T-cell (primary cell): ENCODE measurements at regions not wholly inside any gene's neighbourhood (a gene's known extent, or its start where the extent isn't known, plus 50 kb on each side); places are given as distances from the start of the nearest gene placed in this dataset.

Source experiments
- ATAC-seq, 4 experiments: fragments of 200-7000 bp in 3 of 4; fragments of 150-1000 bp in 1 of 4; cut with Tn5 transposase; replicated peaks in 1 of 4; 1 replicate in 3 of 4; 2 replicates in 1 of 4; pipeline ENCODE4 v1.10.0; 2021; ENCODE audit warnings: moderate library complexity in 3 of 4, mild to moderate bottlenecking in 2 of 4, moderate number of reproducible peaks in 1 of 4
- CTCF ChIA-PET, 2 donors: fragments of 300-600 bp; sonication (Branson Sonifier 250); formaldehyde crosslinking; loops; one replicate each; lab custom pipeline; 2022; ENCODE audit warnings: antibody characterized with exemption in 2 of 2; lab: Charles Lee
- POLR2A ChIA-PET, 2 donors: fragments of 300-600 bp; sonication (Branson Sonifier 250); formaldehyde crosslinking; loops; one replicate each; lab custom pipeline; 2022; ENCODE audit warnings: antibody characterized with exemption in 2 of 2; lab: Charles Lee
- DNase-seq, 35 experiments: peaks; one replicate each; pipeline versions ENCODE4 v3.0.0 to v3.0.0-alpha.2; 2013 to 2023
- H3K27ac ChIP-seq: one replicate; pipeline ENCODE4 v1.5.1; 2013; ENCODE audit warnings: low read length
- H3K27me3 ChIP-seq, 2 experiments: replicated peaks in 1 of 2; 1 replicate in 1 of 2; 2 replicates in 1 of 2; pipeline versions ENCODE4 v1.6.1 to v1.7.0; 2013; ENCODE audit warnings: low read length in 1 of 2, mixed read lengths in 1 of 2; ENCODE audit not compliant: control insufficient read depth in 2 of 2, insufficient read depth in 2 of 2; ENCODE audit errors: extremely low read depth in 1 of 2
- H3K36me3 ChIP-seq, 2 donors: 1 replicate in 1 of 2; 2 replicates in 1 of 2; pipeline versions ENCODE4 v1.6.1 to v1.7.0; 2013; ENCODE audit warnings: low read length in 1 of 2; ENCODE audit not compliant: control insufficient read depth in 2 of 2, insufficient read depth in 1 of 2; ENCODE audit errors: extremely low read depth in 1 of 2
- H3K4me1 ChIP-seq, 2 experiments: 1 replicate in 1 of 2; 2 replicates in 1 of 2; pipeline versions ENCODE4 v1.6.1 to v1.7.0; 2013; ENCODE audit warnings: low read length in 2 of 2, mixed read lengths in 1 of 2; ENCODE audit not compliant: insufficient read depth in 2 of 2, control insufficient read depth in 1 of 2; ENCODE audit errors: extremely low read depth in 1 of 2
- H3K4me3 ChIP-seq, 2 donors: 1 replicate in 1 of 2; 2 replicates in 1 of 2; pipeline versions ENCODE4 v1.5.1 to v1.7.0; 2013; ENCODE audit warnings: mild to moderate bottlenecking in 2 of 2, low read length in 1 of 2, moderate library complexity in 1 of 2; ENCODE audit not compliant: control insufficient read depth in 1 of 2; ENCODE audit errors: extremely low read depth in 1 of 2
- H3K9me3 ChIP-seq: 2 replicates; pipeline ENCODE4 v1.7.0; 2013
- H3K27ac Mint-ChIP-seq, 2 donors: one replicate each; pipeline ENCODE4 v1.8.0; 2020 to 2021; ENCODE audit warnings: mild to moderate bottlenecking in 2 of 2, mixed read lengths in 2 of 2
- H3K27me3 Mint-ChIP-seq, 2 donors: one replicate each; pipeline ENCODE4 v1.8.0; 2021 to 2022; ENCODE audit warnings: mixed read lengths in 2 of 2
- H3K36me3 Mint-ChIP-seq: one replicate; pipeline ENCODE4 v1.8.0; 2021; ENCODE audit warnings: mixed read lengths
- H3K4me1 Mint-ChIP-seq, 3 donors: one replicate each; pipeline ENCODE4 v1.8.0; 2020 to 2022; ENCODE audit warnings: mixed read lengths in 3 of 3, mild to moderate bottlenecking in 1 of 3
- H3K4me3 Mint-ChIP-seq, 3 donors: one replicate each; pipeline ENCODE4 v1.8.0; 2020 to 2022; ENCODE audit warnings: mild to moderate bottlenecking in 3 of 3, mixed read lengths in 3 of 3, moderate library complexity in 3 of 3
- H3K9me3 Mint-ChIP-seq, 3 donors: one replicate each; pipeline ENCODE4 v1.8.0; 2020 to 2022; ENCODE audit warnings: mixed read lengths in 3 of 3
- WGBS: methylation state at CpG from one replicate; pipeline ENCODE4 v1.1.5; 2013; ENCODE audit warnings: missing lambda C conversion rate; ENCODE audit not compliant: insufficient coverage; 5-methylcytosine and 5-hydroxymethylcytosine counted together

GRCh38 chr6:130602151-130602770 lies 224.9 kb upstream of the SMLR1 start:
- H3K36me3 ChIP-seq, result no peaks in the 10 kb centered on the region
- Mint-ChIP-seq H3K36me3 (no peaks in the 10 kb centered on the region), H3K4me3 (no peak overlapping the region), H3K9me3 (peaks cover 0 to 6% (median 0%) of the 10 kb centered on the region in 3 donors), H3K4me1 (peaks cover 14 to 28% (median 27%) of the 10 kb centered on the region in 3 donors), H3K27ac (peak overlapping the region in 1 of 2 donors; percentile 8), H3K27me3 (no peaks in the 10 kb centered on the region)
- H3K27ac ChIP-seq, result no peak overlapping the region
- H3K9me3 ChIP-seq, result no peaks in the 10 kb centered on the region
- ATAC-seq, result peak; percentile 50 to 70 (median 58)
- H3K4me3 ChIP-seq, result no peak overlapping the region
- 49% methylated on average over 2 of the region's 8 CpGs for WGBS
- ChIA-PET POLR2A (no interaction called here), CTCF (interaction anchor here in 1 of 2 donors (0.5 kb wide), 1 partner anchor 236 kb away, joined by 9 read pairs; the partner anchor contains the start of gene TMEM200A)
- no peaks in the 10 kb centered on the region for H3K27me3 ChIP-seq
- peaks cover 3% of the 10 kb centered on the region in 2 experiments for H3K4me1 ChIP-seq
- DNase-seq, result no peak

DNA sequence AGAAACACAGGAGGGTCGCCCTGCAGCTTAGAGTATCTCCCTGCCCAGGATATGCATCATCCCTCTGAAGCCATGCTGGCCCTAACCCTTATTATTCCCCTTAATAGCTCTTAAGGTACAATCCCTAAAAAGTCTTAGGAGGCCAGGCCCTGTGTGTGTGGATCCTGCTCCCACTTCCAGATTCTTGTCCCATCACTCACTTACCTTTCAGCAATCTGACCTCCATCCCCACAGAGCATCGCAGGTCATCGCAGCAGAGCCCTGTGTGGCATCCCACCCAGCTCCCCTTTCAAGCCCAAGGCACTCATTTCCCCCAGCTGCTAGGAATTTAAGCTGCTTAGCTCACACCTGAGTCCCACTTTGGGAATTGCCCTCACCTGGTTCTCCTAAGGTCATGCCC lies 223.8 kb upstream of the SMLR1 start:
- no peak overlapping the region for H3K4me3 Mint-ChIP-seq
- Histone ChIP-seq H3K27me3 (no peaks in the 10 kb centered on the region), H3K4me3 (no peak overlapping the region), H3K9me3 (no peaks in the 10 kb centered on the region), H3K4me1 (peaks cover 3% of the 10 kb centered on the region in 2 experiments), H3K27ac (no peak overlapping the region), H3K36me3 (no peaks in the 10 kb centered on the region)
- ATAC-seq (no peak), DNase-seq (no peak)
- no peak overlapping the region for H3K27ac Mint-ChIP-seq
- H3K36me3 Mint-ChIP-seq, result no peaks in the 10 kb centered on the region
- CTCF ChIA-PET, result no interaction called here
- H3K27me3 Mint-ChIP-seq, result no peaks in the 10 kb centered on the region
- POLR2A ChIA-PET, result interaction anchor here in 1 of 2 donors (0.6 kb wide), 1 partner anchor 1235 kb away, joined by 3 read pairs; no protein-coding TSS in a partner anchor
- peaks cover 0 to 9% (median 0%) of the 10 kb centered on the region in 3 donors for H3K9me3 Mint-ChIP-seq
- whole genome bisulfite sequencing, result 100% methylated on average over 3 of the region's 3 CpGs
- peaks cover 14 to 27% (median 26%) of the 10 kb centered on the region in 3 donors for H3K4me1 Mint-ChIP-seq

DNA sequence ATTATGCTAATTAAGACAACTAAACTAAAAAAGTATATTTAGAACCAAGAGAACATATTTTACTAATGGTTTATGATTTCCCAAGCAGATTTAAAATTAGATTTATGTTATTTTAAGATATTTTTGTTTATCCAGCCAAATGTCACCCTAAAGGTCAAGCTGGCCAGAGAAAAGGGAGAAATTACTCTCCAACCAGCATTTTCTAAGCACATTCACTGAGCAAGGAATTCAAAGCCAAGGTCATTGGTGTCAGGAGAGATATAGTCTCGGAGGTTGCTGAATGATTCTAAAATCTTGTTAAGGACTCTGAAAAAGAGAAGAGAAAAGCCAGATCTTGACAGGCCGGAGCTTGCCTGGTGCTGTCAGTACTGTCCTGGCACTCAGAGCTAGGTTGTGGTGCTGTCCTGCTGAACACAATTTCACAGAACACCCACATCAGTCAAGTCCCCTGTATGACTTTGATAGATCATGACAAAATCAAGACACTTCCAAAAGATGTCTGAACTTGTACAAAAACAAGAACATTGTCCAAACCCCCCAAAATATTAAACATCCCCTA lies 222.3 kb upstream of the SMLR1 start:
- Mint-ChIP-seq H3K27ac (no peak overlapping the region), H3K27me3 (no peaks in the 10 kb centered on the region), H3K36me3 (no peaks in the 10 kb centered on the region), H3K4me1 (peaks cover 14 to 27% (median 24%) of the 10 kb centered on the region in 3 donors), H3K4me3 (no peak overlapping the region), H3K9me3 (peaks cover 0 to 9% (median 0%) of the 10 kb centered on the region in 3 donors)
- no peaks in the 10 kb centered on the region for H3K36me3 ChIP-seq
- peaks cover 0 to 3% of the 10 kb centered on the region in 2 experiments for H3K4me1 ChIP-seq
- no peak overlapping the region for H3K27ac ChIP-seq
- H3K9me3 ChIP-seq, result no peaks in the 10 kb centered on the region
- POLR2A ChIA-PET, result interaction anchor here in 1 of 2 donors (0.7 kb wide), 1 partner anchor 26 kb away, joined by 3 read pairs; no protein-coding TSS in a partner anchor
- CTCF ChIA-PET, result no interaction called here
- ATAC-seq, result no peak
- H3K4me3 ChIP-seq, result no peak overlapping the region
- WGBS, result 100% methylated on average over 1 of the region's 2 CpGs
- DNase-seq, result no peak
- no peaks in the 10 kb centered on the region for H3K27me3 ChIP-seq

- POLR2A ChIA-PET, result no interaction called here
- Mint-ChIP-seq H3K4me3 (no peak overlapping the region), H3K9me3 (peaks cover 0 to 3% (median 0%) of the 10 kb centered on the region in 3 donors), H3K27me3 (no peaks in the 10 kb centered on the region), H3K27ac (no peak overlapping the region), H3K36me3 (no peaks in the 10 kb centered on the region), H3K4me1 (peaks cover 0 to 7% (median 2%) of the 10 kb centered on the region in 3 donors)
- CTCF ChIA-PET, result no interaction called here
- H3K9me3 ChIP-seq, result no peaks in the 10 kb centered on the region
- no peak for DNase-seq
- H3K27me3 ChIP-seq, result no peaks in the 10 kb centered on the region
- H3K4me1 ChIP-seq, result no peaks in the 10 kb centered on the region
- no CpG with 5 or more reads among the region's 2 CpGs for WGBS
- H3K27ac ChIP-seq, result no peak overlapping the region
- ATAC-seq, result no peak
- no peak overlapping the region for H3K4me3 ChIP-seq
- H3K36me3 ChIP-seq, result no peaks in the 10 kb centered on the region
These were observed 216.9 kb upstream of the SMLR1 start for GRCh38 chr6:130610303-130610702.

DNA sequence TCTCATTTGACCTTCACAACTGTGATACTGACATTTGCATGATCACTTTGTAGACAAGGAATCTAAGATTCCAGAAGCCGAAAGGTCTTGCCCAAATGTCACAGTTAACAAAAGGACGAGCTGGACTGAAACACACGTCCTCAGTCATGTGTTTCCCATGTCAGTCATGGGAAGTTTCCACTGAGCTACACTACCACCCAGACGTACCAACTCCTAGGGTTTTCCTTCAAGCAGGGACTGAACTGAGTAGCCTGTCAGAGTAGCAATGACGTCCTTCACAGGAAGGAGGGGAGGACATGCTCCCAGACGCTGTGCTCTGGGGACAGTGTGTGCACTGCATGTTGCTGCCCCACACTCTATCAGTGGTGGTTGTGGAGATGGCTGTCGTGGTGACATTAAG lies 215.8 kb upstream of the SMLR1 start:
- Histone ChIP-seq H3K4me1 (no peaks in the 10 kb centered on the region), H3K27ac (no peak overlapping the region), H3K4me3 (no peak overlapping the region), H3K9me3 (no peaks in the 10 kb centered on the region), H3K27me3 (no peaks in the 10 kb centered on the region), H3K36me3 (no peaks in the 10 kb centered on the region)
- ChIA-PET CTCF (no interaction called here), POLR2A (interaction anchor here in 1 of 2 donors (0.8 kb wide), 1 partner anchor 20 kb away, joined by 3 read pairs; no protein-coding TSS in a partner anchor)
- H3K27ac Mint-ChIP-seq, result no peak overlapping the region
- no peaks in the 10 kb centered on the region for H3K27me3 Mint-ChIP-seq
- ATAC-seq (no peak), DNase-seq (no peak)
- no peak overlapping the region for H3K4me3 Mint-ChIP-seq
- H3K9me3 Mint-ChIP-seq, result peaks cover 0 to 3% (median 0%) of the 10 kb centered on the region in 3 donors
- WGBS, result 74% methylated on average over 4 of the region's 7 CpGs
- peaks cover 0 to 7% (median 2%) of the 10 kb centered on the region in 3 donors for H3K4me1 Mint-ChIP-seq
- no peaks in the 10 kb centered on the region for H3K36me3 Mint-ChIP-seq

DNA sequence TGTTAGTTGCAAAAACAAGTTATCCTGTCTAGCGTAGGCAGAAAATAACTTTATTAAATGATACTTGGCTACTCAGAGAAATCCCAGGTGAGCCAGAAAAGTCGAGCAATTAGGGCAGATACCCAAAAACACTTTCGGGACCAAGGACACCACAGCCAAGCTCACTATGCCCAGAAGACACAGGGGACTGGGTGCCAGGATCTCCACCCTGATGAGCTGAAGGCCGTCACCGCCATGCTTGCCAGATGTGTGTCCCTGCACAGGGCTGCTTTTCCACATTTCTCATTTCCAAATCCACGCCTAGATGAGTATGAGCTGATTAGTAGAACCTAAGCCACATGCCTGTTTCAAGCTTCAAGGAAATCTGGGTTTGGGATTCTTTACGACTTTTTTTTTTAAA lies 214.0 kb upstream of the SMLR1 start:
- no peak for DNase-seq
- Mint-ChIP-seq H3K27ac (no peak overlapping the region), H3K4me1 (peaks cover 0 to 7% (median 2%) of the 10 kb centered on the region in 3 donors), H3K36me3 (no peaks in the 10 kb centered on the region), H3K27me3 (no peaks in the 10 kb centered on the region), H3K4me3 (no peak overlapping the region), H3K9me3 (no peaks in the 10 kb centered on the region)
- 100% methylated on average over 1 of the region's 7 CpGs for WGBS
- ChIA-PET POLR2A (no interaction called here), CTCF (interaction anchor here in 1 of 2 donors (0.9 kb wide), 1 partner anchor 38 kb away, joined by 3 read pairs; no protein-coding TSS in a partner anchor)
- H3K27ac ChIP-seq, result no peak overlapping the region
- no peak overlapping the region for H3K4me3 ChIP-seq
- no peaks in the 10 kb centered on the region for H3K9me3 ChIP-seq
- H3K4me1 ChIP-seq, result no peaks in the 10 kb centered on the region
- H3K36me3 ChIP-seq, result no peaks in the 10 kb centered on the region
- H3K27me3 ChIP-seq, result no peaks in the 10 kb centered on the region
- ATAC-seq, result no peak
